OCI-M1 (cell line): ENCODE measurements at regions not wholly inside any gene's neighbourhood (a gene's known extent, or its start where the extent isn't known, plus 50 kb on each side); places are given as distances from the start of the nearest gene placed in this dataset.

Source experiments
- DNase-seq: peaks from one replicate; lab custom pipeline; 2025; lab: John Stamatoyannopoulos, UW

- no peak for DNase-seq
Measured at GRCh38 chr7:36802459-36803135, 78.3 kb upstream of the AOAH start.

DNA sequence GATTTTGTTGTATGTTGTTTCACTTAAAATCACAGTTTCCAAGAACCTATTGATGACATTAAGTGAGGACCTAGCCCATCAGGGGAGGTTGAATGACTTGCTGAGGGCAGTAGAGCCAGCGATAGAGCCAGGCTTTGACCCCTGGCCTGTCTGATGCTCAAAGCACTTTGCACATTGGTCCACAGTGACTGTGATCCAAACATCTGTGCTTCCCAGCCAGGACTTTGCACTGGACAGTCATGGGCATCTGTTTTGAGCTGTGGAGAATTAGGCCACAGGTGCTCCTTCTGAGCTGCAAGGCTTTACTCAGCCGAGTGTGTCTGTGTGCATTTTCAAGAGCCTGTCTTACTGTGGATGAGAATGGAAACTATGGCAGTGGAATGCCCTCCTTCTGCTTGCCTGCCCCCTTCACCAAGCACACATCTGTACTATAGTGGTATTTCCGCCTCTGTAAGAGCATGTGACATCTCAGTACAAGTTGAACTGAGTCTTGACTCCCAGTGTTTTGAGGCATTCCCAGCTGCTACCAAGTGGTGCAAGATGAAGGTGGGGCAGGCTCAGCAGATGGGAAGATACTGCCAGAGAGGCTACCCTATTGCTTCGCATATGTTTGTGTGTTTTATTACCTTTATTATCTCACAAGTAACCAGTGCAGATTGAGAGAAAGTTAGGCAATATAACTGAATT lies 72.7 kb upstream of the AOAH start:
- DNase-seq: no peak

- DNase-seq: no peak
Measured at GRCh38 chr7:36795451-36796021, 71.2 kb upstream of the AOAH start.

DNA sequence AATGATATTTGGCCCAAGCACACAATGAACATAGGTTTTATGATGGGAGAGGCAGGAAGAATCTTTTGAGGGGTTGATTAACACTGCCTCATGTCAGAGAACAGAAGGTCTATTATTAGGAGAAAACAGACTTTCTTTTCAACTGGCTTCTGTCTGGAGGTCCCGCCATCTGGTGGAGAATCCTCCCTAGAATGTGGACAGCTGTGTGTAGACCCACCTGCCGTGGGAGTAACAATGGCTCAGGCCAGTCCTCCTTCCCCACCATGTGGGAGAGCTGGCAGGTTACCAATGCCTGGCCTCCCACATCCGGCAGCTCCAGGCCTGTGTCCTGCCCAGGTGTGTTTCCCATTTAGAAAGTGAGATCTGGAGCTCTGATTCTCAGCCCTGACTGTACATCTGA lies 70.4 kb upstream of the AOAH start:
- DNase-seq: no peak

DNA sequence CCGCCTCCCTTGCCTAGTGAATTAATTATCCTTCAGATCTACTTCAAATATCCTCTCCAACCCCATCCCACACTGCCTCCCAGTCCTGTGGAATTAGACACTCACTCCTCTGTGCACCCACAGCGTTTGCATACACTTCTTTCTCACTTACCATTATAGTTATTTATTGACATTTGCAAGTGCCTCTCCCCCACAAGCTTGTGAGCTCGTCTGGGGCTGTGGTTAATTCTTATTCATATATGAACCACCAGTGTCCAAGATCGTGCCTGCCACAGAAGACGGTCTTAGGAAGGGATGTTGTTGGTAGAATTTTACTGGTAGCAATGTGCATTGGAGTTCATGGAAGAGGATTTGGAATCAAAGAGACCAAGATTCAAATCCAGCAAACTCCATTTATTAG lies 68.1 kb upstream of the AOAH start:
- no peak for DNase-seq

- DNase-seq: no peak
Measured at GRCh38 chr7:36790311-36790787, 66.1 kb upstream of the AOAH start.

- DNase-seq: no peak
Measured at GRCh38 chr7:36788825-36789470, 64.7 kb upstream of the AOAH start.

DNA sequence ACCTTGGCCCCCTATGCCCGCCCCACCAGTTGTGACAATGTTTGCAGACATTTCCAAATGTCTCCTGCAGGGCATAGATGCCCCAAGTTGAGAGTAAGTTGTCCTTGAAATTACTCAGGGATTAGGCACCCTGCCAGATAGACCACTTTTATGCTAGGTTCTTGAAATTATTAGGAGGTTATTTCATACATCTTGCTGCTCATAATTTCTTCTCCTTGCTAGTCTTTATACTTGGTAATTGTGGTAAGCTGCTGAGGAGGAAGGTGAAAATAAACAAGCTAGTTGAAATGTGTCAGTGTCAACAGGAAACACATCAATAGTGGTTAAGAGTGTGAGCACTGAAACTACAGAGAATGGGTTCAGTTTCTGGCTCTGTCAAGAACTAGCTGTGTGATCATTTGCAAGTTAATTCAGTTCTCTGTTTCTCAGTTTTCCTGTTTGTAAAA lies 63.7 kb upstream of the AOAH start:
- no peak for DNase-seq

DNA sequence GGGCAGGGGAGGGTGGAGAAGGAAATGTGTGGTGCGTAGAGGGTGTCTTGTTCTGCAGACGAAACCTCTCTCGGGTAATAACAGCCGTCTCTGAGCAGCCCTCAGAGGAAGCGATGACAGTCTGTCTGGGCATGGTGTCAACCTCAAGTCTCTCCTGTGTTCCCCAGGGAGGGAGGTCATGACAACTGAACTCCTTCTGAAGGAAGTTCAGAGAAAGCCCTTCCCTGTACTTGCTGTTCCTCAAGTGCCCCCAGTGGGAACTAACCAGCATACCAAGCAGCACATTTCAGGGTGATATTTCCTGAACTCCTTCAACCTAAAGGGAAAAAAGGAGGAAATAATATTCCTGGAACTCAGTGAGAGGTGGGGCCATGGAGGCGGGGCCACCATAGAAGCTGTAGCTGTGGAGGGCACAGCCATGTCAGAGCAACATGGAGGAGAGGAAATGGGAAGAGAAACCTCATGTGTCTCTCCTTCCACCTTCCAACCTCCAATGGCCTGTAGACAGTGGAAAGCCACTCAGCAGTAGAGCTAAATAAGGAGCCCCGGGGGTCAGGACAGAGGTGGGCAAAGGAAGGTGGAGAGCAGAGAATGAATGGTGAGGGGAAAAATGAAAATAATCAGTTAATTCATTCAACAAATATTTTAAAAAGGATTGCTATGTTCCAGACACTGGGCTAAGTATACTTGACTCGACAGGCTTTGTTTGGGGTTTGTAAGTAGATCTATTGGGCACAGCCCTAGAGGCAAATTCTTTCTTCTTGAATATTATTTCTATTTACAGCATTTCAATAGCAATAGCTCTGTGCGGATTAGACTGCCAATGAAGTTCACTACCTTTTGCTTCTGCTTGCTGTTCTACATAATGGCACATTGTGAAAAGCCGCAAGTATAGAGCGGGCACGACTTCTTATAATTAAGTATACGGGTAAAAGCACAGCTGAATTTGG lies 61.0 kb upstream of the AOAH start:
- no peak for DNase-seq

- DNase-seq: no peak
Measured at GRCh38 chr7:36781011-36781738, 56.9 kb upstream of the AOAH start.

GRCh38 chr7:36777855-36778254 lies 53.6 kb upstream of the AOAH start:
- DNase-seq: no peak

DNA sequence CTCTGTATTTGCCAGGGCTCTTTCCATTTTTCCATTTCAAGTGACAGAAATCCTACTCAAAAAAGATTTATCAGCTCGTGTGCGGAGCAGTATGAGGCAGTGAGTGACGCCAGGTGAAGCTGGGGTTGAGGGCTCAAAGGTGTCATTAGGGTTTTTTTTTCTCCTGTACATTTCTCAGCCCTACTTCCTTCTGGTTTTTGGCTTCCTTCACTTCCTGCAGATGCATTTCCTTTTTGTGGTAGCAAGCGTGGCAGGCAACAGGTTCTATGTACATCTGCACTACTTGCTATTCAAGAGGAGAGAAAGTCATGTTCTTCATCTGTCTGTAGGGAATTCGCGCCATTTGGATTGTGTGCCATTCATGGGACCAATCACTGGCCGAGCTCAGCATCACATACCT lies 52.8 kb upstream of the AOAH start:
- DNase-seq: no peak

DNA sequence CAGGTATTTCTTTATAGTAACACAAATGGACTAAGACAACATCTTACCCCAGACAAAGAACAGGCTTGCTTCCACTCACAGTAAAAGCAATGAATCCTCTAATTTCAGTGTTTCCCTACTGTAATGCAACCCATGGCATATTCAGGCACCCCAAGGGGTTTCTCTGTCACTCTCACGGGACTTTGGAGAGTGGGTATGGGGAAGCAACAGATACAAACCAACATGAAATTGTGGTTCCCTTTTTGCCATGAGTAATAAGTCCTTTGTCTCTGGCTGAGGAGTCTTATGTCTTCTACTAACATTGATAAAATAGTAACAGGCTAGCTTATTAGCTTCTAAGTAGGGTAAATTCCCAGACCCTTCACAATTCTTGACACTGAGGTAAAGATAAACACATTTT lies 51.4 kb upstream of the AOAH start:
- peak; percentile 20 for DNase-seq

DNA sequence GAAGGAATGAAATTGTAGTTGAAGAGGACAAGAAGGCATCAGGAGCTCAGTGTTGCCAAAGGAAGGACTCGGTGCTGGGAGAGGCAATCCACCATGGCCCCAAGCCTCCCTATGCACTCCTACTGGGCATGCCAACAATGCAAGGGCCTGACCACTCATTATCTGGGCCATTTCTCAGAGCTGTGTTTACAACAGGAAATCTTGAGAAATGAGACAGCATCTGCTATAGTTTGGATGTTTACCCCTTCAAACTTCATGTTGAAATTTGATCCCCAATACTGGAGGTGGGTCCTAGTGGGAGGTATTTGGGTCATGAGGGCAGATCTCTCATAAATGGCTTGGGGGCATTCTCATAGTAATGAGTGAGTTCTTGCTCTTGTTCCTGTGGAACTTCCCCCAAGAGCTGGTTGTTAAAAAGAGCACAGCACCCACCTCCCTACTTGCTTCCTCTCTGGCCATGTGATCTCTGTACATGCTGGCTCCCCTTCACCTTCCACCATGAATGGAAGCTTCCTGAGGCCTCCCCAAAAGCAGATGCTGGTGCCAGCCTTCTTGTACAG lies 50.8 kb upstream of the AOAH start:
- DNase-seq: peak; percentile 15
